ENCODE measurements at regions not wholly inside any gene's neighbourhood (a gene's known extent, or its start where the extent isn't known, plus 50 kb on each side); places are given as distances from the start of the nearest gene placed in this dataset.

- TF ChIP-seq, protein P1, sequence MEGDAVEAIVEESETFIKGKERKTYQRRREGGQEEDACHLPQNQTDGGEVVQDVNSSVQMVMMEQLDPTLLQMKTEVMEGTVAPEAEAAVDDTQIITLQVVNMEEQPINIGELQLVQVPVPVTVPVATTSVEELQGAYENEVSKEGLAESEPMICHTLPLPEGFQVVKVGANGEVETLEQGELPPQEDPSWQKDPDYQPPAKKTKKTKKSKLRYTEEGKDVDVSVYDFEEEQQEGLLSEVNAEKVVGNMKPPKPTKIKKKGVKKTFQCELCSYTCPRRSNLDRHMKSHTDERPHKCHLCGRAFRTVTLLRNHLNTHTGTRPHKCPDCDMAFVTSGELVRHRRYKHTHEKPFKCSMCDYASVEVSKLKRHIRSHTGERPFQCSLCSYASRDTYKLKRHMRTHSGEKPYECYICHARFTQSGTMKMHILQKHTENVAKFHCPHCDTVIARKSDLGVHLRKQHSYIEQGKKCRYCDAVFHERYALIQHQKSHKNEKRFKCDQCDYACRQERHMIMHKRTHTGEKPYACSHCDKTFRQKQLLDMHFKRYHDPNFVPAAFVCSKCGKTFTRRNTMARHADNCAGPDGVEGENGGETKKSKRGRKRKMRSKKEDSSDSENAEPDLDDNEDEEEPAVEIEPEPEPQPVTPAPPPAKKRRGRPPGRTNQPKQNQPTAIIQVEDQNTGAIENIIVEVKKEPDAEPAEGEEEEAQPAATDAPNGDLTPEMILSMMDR (IDR thresholded peaks at IDR 0.05; ENCODE audit: low read depth, low read length, poor library complexity, severe bottlenecking) = no peak
- TF ChIP-seq EZH2phosphoT487 (IDR thresholded peaks at IDR 0.05; ENCODE audit: borderline replicate concordance, low read length) = no peak
Observed at GRCh38 chr16:73433731-73434307, 385.9 kb upstream of the ZFHX3 start.

All from DOHH2 (cell line).